Activated naive CD4-positive, alpha-beta T cell treated with anti-CD3 and anti-CD28 coated beads, Interleukin-2, amount 50 U/mL, for 16 hours (primary cell): ENCODE measurements at regions not wholly inside any gene's neighbourhood (a gene's known extent, or its start where the extent isn't known, plus 50 kb on each side); places are given as distances from the start of the nearest gene placed in this dataset.
"Not testable (repeated sequence)": the region's sequence is repeated elsewhere in the genome, so short reads cannot be mapped to it uniquely, and the experiment has no call there.

Experiments used
- DNase-seq: peaks from one replicate; pipeline ENCODE4 v3.0.0-alpha.2; 2020

DNA sequence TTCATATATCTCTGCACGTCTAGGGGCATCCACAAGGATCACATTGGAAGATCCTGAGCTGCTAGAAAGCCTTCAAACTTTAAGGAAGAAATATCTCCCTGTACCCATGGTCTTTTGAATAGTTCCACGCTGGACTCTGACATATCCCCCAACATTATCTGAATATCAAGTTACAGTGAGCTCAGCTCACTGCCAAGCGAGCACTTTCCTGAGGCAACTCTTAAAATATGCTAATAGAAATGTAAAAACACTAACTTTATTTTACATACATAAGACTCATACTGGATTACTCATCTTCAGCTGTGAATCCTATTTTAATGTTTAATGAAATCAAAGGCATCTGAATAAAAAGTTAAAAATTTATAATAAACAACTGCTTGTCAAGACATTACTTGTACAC, 420.2 kb upstream of the CCDC54 start:
- no peak for DNase-seq

DNA sequence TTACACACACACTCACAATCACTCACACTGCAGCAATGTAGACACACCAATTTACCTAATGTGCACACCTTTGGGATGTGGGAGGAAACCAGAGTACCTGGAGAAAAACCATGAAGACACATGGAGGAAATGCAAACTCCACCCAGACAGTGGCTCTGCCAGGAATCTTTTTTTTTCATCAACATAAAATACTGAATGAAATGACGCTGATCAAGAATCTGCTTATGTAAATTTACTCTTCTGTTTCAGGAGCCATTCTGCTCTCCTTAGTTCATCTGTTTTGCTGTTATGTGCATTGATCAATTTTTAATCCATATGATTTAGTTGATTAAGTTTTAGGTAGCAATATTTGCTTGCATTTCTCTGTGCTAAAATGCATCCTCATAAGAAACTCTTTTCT, 414.2 kb upstream of the CCDC54 start:
- no peak for DNase-seq

DNA sequence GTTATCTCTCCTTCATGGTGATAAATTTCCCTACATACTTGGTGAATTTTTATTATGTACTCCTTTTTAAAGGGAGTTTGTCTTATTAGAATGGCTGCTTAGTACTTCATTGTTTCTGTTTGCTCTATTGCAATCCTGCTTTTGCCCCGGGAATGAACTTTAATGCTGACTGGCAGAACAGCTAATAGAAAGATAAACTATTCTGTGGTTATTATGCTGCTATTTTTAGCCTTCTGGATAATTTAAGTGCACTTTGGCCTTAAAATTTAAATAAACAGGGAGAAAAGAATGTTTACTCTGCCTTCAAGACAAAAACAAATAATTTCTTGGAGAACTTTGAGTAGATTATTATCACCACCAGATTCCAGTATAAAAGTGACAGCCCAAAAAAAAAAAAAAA, 413.8 kb upstream of the CCDC54 start:
- DNase-seq = no peak

DNA sequence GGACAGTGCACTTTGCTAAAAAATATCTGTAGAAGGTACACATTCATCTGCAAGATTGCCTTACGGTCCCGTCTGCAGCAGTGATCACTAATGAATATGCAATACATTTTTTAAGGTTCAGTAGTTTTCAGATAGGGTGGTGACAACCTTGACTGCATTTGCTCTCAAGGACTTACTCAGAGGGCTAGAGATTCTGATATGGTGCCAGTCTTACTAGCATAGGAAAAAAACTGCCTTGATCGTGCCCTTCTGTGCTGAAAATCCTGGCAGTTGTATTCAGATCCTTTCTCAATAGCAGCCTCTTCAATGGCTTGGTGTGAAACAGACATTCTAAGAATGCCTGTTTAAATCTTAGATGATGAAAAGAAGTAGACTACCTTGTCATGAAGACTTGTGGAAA, 411.9 kb upstream of the CCDC54 start:
- DNase-seq = no peak

DNA sequence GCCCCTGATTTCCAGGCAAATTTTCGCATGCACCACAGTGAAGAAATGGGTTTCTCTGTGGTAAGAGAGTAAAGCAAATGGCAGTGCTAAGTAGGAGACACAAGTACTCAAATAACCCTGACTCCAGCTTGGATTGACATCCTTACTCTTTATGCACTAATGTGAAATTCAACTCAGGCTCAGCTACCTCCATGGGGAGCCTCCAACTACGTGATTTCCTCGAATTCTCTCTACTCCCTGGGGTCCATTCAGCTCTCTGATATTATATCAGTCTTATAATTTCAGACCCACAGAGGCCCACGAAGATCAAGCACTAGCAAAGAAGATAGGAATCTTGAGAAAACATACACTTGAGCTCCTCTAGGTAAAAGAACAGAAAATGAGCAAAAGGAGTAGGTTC, 407.6 kb upstream of the CCDC54 start:
- no peak for DNase-seq

DNA sequence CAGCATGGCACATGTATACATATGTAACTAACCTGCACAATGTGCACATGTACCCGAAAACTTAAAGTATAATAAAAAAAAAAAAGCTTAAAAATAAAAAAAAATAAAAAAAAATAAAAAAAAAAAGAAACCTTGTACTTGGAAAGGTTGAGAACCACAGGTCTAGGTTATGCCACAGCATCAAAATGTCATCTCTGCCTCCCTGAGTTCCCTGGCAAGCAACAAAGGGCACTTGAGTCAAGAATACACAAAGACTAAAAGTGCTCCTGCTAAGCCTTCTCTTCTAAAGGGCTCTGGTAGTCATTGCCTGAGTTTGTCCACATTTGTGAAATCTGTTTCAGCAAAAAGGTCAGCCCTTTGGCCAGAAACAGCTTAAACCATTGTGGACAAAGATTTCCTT, 395.8 kb upstream of the CCDC54 start:
- DNase-seq = no peak

DNA sequence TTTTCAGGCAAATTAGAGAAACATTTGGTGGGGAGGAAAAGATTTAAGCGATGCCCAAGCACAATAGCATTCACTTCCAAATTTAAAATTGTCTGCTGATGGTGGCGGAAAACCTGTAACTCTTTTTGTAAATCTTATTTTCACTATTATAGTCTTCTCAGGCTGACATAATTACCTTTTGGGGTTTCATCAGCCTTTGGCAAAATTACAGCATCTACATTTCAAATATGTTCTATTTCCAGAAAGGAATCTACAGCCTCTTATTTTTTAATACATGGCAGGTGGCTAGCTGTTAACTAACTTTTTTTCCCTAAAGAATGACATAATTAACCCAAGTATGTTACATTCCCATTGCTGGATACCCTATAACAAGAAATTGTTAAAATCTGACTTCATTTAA, 391.5 kb upstream of the CCDC54 start:
- DNase-seq = no peak

DNA sequence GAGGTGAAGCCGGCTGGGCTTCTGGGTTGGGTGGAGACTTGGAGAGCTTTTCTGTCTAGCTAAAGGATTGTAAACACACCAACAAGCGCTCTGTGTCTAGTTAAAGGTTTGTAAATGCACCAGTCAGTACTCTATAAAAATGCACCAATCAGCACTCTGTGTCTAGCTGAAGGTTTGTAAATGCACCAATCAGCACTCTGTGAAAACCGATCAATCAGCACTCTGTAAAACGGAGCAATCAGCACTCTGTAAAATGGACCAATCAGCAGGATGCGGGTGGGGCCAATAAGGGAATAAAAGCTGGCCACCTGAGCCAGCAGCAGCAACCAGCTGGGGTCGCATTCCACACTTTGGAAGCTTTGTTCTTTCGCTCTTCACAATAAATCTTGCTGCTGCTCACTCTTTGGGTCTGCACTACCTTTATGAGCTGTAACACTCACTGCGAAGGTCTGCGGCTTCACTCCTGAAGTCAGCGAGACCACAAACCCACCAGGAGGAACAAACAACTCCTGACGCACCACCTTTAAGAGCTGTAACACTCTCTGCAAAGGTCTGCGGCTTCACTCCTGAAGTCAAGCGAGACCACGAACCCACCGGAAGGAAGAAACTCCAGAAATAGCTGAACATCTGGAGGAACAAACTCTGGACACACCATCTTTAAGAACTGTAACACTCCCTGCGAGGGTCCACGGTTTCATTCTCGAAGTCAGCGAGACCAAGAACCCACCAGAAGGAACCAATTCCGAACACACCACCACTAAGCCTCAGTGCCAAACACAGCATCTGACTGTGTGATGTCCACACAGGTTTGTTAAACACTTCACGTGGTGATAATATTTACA, 378.2 kb upstream of the CCDC54 start:
- not testable (repeated sequence) for DNase-seq

DNA sequence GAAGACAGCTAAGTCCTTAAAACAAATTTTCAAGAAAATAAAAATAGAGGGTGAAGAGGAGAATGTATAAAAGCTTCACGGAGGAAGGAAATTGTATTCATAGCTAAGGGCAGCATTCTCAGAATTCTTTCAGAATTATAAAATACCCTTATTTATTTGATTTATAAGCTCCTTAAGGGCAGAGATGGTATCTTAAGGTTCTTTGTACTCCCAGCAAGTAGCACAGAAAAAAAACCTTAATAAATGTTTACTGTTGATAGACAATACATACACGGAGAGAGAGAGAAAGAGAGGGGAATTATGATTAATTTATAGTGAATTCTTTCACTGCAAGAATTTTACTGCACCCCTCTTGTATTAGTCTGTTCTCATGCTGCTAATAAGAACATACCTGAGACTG, 375.6 kb upstream of the CCDC54 start:
- no peak for DNase-seq

DNA sequence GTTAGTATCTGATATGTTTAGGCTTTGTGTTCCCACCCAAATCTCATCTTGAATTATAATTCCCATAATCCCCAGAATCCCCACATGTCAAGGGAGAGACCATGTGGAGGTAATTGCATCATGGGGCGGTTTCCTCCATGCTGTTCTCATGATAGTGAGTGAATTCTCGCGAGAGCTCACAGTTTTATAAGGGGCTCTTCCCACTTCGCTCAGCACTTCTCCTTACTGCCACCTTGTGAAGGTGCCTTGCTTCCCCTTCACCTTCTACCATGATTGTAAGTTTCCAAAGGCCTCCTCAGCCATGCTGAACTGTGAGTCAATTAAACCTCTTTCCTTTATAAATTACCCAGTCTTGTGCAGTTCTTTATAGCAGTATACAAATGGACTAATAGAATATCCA, 371.9 kb upstream of the CCDC54 start:
- not testable (repeated sequence) for DNase-seq

DNA sequence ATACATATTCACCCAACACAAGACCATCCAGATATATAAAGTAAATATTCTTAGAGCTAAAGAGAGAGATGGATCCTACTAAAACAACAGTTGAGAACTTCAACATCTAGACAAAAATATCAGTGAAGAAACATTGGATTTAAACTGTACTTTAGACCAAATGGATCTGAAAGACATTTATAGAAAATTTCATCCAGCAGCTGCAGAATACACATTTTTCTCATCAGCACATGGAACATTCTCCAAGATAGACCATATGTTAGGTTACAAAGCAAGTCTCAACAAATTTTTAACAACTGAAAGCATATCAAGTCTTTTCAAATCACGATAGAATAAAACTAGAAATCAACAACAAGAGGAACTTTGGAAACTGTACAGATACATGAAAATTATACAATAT, 369.0 kb upstream of the CCDC54 start:
- no peak for DNase-seq

DNA sequence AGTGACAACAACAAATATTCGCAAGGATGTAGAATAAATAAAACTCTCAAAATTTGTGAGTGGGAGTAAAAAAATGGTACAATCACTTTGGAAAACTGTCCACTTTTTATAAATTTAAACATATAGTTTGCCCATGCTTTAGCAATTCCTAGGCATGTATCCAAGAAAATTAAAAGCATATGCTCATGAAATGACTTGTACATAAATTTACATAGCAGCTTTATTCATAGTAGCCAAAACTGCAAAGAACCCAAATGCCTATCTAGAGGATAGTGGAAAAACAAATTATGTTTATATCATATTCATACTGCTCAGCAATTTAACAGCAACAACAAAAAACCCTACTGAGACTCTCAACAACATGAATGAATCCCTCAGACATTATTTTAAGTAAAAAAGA, 363.6 kb upstream of the CCDC54 start:
- DNase-seq = no peak

DNA sequence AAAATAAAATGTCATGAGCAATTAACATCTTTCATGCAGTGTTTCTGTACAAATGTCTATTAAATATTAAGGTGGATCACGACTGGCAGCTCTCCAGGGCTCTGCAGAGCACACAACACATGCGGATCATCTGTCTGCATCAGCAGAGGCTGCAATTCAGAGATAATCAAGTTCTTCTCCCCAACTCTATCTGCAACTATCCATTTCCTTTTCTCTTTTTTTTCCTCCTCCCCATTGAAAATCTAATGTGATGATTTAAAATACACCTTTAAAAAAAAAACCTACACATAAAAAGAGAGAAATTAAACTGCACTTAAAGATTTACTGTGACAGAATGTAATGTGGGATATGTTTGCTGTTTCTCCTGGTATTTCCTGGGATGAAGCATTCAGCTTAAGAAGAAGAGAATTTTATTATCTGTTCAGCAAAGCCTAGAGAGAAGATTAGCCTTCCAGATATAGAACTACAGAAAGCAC, 352.6 kb upstream of the CCDC54 start:
- no peak for DNase-seq

DNA sequence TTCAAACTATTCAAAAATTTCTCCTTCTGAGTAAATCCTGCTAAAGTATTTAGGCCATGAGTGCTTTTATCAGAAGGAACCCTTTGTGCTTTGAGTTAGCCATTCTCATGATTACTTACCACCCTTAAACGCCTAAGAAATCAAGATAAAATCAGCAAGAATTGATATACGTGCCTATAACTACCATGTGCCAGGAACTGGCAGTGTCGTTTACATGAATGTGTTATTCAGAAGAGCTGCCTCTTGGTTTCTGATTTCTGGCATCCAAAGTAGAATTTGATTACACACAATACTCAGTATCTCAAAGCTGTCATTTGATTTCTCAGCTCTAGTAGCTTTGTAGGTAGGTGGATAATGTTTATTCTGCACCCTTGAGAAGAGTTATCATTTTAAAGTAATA, 351.3 kb upstream of the CCDC54 start:
- no peak for DNase-seq

DNA sequence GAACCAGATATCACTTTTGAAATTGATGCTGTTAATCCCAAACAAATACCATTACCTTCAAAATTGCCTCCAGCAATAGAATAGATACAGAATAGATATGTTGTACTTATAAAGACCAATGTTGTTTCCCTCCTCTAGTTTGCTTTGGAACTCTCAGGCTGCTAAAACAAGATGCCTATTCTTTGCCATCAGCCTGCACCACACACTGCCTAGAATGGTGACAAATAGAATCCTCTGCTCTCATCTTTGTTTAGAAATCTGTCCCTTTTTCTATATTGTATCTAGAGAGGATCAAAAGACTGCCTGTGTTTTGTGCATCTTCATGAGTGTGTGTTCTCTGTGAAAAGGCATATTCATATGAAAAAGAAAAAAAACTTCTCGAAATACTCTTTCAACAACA, 349.2 kb upstream of the CCDC54 start:
- no peak for DNase-seq

DNA sequence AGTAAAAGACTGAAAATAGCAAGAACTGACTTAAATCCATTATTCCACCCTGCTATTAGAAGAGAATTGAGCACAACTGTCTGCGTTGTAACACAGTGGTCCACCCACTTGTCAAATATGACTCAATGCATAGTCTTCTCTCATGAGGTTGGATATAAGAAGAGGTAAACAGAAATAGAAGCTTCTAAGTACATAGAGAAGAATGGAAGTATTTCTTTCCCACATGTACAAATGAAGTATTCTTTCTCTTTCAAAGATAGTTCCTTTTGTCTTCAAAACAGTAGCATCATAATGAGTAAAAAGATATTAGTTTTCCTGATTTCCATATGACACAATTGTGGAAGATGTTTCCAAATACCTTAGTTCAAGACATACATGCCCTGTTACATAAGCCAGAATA, 348.6 kb upstream of the CCDC54 start:
- no peak for DNase-seq

DNA sequence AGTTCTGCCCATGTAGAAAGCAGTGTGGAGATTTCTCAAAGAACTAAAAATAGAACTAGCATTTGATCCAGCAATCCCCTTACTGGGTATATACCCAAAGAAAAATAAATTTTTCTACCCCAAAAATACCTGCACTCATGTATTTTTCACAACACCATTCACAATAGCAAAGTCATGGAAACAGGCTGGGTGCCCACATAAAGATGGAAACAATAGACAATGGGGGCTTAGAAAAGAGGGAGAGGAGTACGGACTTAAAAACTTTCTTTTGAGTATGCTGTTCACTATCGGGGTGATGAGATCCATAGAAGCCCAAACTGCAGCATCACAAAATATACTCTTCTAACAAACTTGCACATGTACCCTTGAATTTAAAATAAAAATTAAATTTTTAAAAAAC, 345.1 kb upstream of the CCDC54 start:
- DNase-seq = no peak

DNA sequence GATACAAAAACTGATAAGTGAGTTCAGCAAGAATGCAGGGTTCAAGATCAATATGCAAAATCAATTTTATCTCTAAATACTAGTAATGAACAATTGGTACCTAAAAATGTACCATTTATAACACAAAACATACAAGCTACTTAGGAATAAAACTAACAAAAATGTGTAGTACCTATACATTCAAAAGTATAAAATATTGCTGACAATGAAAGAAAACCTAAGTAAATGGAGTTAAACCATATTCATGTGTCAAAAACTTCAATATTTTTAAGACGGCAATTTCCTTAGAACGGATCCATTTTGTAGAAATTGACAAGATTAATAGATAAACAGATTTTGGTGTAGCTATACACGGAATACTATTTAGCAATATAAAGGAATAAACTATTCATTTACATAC, 343.1 kb upstream of the CCDC54 start:
- DNase-seq = no peak

DNA sequence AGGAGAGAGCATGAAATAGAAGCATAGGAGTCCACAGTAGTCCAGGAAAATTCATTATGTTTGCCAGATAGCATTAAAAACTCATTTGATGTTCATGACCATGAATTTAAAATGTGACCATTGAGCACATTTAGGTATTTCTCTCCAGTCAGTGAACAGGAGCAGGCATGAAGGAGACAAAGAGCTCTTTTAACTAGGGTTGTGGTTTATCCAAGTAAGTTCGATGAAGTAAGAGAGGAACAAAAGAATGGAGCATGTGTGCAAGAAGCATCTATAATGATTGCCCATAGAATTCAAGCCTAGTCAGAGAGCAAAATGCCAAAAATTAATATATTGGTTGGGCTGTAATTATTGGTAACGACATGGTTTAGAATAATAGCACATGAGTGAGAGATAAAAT, 342.1 kb upstream of the CCDC54 start:
- no peak for DNase-seq

DNA sequence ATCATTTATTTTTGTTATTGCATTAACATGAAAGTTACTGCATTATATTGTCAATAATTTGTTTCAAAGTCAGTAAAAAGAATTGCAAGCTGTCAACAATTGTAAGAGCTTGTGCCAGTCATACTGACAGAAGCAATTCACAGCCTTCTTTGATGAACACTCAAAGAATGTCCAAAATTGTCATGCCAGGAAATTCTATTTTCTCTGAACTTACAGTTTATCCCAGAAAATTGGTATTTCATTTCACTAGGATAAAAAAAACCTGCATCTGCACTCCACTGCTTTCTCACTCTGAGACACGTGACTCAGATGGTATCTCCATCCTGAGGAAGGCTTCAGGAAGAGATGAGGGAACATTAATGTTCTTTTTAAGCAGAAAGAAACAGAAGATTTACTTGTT, 332.6 kb upstream of the CCDC54 start:
- DNase-seq = no peak

DNA sequence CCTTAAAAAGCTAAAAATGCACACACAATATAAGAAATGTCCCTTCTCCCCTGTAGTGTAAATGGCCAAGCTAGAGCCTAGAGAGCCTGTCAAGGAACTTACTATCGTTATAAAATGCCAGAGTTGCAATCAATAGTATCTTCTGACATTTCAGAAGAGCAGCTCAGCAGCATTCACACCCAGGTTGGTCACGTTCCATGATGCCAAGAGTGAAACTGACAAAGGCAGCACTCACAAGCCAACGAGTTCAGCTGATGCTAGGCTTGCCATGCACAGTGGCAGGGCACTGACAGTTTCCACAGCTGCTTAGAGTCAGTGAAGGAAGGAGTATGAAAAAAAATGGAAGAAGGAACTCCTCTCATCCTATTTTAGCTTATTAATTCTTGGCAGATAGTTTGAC, 331.4 kb upstream of the CCDC54 start:
- no peak for DNase-seq

DNA sequence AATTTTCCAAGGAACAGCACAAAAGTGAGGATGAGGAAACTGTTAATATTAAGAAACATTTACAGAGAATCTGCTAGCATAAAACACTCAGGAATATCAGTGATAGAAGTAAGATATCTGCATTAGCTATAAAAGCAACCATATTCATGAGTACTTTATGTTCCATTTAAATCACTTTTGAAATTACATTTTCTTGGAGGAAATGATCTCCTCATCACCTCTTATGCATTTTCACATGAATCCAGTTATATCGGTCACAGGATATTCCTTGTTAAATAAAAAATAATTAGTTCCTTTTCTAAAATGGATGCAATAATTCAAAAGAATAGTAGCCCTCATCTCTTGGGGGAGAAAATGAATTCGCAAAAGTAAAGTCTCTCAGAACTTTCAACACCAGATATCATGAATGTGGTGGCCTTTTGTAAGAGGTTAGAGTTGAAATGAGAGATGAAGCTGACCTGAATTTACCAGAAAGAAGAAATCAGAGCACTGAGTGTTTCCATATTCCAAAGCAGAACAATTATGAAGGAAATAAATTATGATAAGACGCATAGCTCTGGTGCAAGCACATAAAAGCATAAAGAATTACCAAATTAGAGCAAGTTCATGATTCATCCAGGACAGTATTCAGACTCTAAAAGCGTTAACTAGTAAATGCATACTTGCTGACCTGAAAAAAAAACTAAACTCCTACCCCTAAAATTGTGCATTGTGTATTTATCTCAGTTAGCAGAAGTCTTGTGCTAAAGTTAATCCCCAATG, 321.9 kb upstream of the CCDC54 start:
- DNase-seq = no peak

DNA sequence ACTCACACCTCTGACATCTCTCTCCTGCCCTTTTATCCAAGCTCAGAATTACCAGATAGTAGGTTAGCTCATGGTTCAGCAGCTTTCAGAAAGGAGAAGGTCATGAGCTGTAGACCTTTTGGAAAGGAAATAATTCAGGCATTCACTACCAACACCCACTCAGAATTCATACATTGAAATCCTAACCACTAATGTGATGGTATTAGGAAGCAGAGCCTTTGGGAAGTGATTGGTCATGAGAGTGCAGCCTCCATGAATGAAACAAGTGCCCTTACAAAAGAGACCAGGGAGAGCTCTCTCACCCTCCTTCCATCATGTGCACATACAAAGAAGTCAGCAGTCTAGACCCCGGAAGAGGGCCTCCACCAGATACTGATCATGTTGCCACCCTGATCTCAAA, 315.8 kb upstream of the CCDC54 start:
- no peak for DNase-seq

DNA sequence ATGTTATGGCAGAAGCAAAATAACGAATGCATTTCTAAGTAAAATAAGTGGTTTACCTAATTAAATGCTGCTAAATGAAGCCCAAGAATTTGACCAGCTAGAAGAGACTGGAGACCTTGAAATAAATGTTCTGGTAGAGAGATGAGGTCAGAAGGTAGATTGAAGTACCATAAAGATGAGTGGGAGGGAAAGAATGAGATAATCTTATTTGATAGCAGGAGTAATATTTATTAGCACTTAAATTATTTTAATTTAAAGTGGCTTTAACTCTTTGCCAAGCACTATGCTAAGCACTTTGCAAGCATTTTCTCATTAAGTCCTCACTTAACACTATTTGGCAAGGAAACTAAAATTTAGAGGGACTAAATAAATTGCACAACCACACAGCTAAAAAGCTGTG, 314.9 kb upstream of the CCDC54 start:
- no peak for DNase-seq

DNA sequence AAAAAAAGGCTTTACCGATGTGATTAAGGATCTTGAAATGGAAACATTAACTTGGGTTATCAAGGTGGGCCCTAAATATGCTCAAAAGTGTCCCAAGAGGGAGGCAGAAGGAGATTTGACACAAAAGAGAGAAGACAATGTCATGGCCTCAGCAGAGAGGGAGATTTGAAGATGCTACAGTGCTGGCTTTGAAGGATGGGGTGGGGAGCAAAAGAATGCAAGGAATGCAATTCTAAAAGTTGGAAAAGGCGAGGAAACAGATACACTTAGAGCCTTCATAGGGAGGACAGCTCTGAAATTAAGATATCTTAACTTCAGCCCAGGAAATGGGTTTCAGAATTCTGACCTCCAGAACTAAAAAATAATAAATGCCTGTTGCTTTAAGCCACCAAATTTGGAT, 314.5 kb upstream of the CCDC54 start:
- DNase-seq = no peak
